Prostate gland (tissue), 2 donors: ENCODE measurements at regions not wholly inside any gene's neighbourhood (a gene's known extent, or its start where the extent isn't known, plus 50 kb on each side); places are given as distances from the start of the nearest gene placed in this dataset.
"Not testable (repeated sequence)": the region's sequence is repeated elsewhere in the genome, so short reads cannot be mapped to it uniquely, and the experiment has no call there.

Experiments
- DNase-seq: peaks from one replicate; pipeline ENCODE4 v3.0.0-alpha.2; 2019; ENCODE audit warnings: low spot score
- H3K27ac ChIP-seq, 2 donors: fragments of 200-600 bp; sonication (generic); 2 replicates each; pipeline ENCODE4 v1.5.1; 2017 to 2019
- H3K27me3 ChIP-seq: fragments of 200-600 bp; sonication (generic); replicated peaks from 2 replicates; pipeline ENCODE4 v1.5.1; 2019; ENCODE audit not compliant: insufficient read depth
- H3K36me3 ChIP-seq, 2 donors: fragments of 200-600 bp; sonication (generic); 1 replicate in 1 of 2; 2 replicates in 1 of 2; pipeline versions ENCODE4 v1.5.1 to v1.8.1; 2017 to 2019
- H3K4me1 ChIP-seq: fragments of 200-600 bp; sonication (generic); replicated peaks from 2 replicates; pipeline ENCODE4 v1.5.1; 2019
- H3K4me3 ChIP-seq, 2 donors: fragments of 200-600 bp; sonication (generic); 2 replicates each; pipeline ENCODE4 v1.5.1; 2017 to 2019
- H3K9me3 ChIP-seq: fragments of 200-600 bp; sonication (generic); 2 replicates; pipeline ENCODE4 v1.5.1; 2017
- CTCF ChIP-seq, 4 experiments: fragments of 200-600 bp in 2 of 4; fragments of 450-650 bp in 2 of 4; sonication (generic) in 2 of 4; IDR thresholded peaks; 1 replicate in 3 of 4; 2 replicates in 1 of 4; pipeline ENCODE4 v1.5.1; 2016 to 2019; ENCODE audit warnings: antibody characterized with exemption in 4 of 4, mild to moderate bottlenecking in 2 of 4, moderate library complexity in 2 of 4
- POLR2A ChIP-seq: fragments of 450-650 bp; IDR thresholded peaks from one replicate; pipeline ENCODE4 v1.6.1; 2016; ENCODE audit warnings: antibody characterized with exemption, mild to moderate bottlenecking
- POLR2AphosphoS5 ChIP-seq: sonication (generic); formaldehyde crosslinking; IDR thresholded peaks from one replicate; pipeline ENCODE4 v1.6.1; 2017; ENCODE audit warnings: antibody characterized with exemption
- WGBS: methylation state at CpG from one replicate; pipeline ENCODE4 v1.1.5; 2018; 5-methylcytosine and 5-hydroxymethylcytosine counted together
- intact Hi-C: fragments of 100-400 bp; cut with DNase I; formaldehyde crosslinking; loops from one replicate; pipeline ENCODE4 v1.14.2; 2022

GRCh38 chr3:94647131-94647530 is 584.3 kb downstream of the NSUN3 start:
- Histone ChIP-seq H3K36me3 (no peaks in the 10 kb centered on the region), H3K27me3 (no peaks in the 10 kb centered on the region), H3K9me3 (no peaks in the 10 kb centered on the region), H3K4me3 (no peak overlapping the region), H3K27ac (no peak overlapping the region), H3K4me1 (no peaks in the 10 kb centered on the region)
- 75% methylated on average over 3 of the region's 3 CpGs for WGBS
- TF ChIP-seq CTCF (IDR thresholded peaks at IDR 0.05), result no peak
- no peak for TF ChIP-seq POLR2A
- TF ChIP-seq POLR2AphosphoS5, result no peak
- intact Hi-C loops, result no loop called here
- no peak for DNase-seq

- intact Hi-C loops, H3K27me3 ChIP-seq, DNase-seq, H3K4me1 ChIP-seq, H3K36me3 ChIP-seq, H3K27ac ChIP-seq, H3K4me3 ChIP-seq, H3K9me3 ChIP-seq: not testable (repeated sequence)
- WGBS, result 58% methylated on average over 8 of the region's 8 CpGs
These were observed 585.7 kb downstream of the NSUN3 start for GRCh38 chr3:94648270-94649180.

- Histone ChIP-seq H3K27ac (no peak overlapping the region), H3K27me3 (no peaks in the 10 kb centered on the region), H3K36me3 (no peaks in the 10 kb centered on the region), H3K4me1 (no peaks in the 10 kb centered on the region), H3K9me3 (no peaks in the 10 kb centered on the region), H3K4me3 (no peak overlapping the region)
- WGBS, result 91% methylated on average over 2 of the region's 2 CpGs
- no peak for TF ChIP-seq POLR2AphosphoS5
- intact Hi-C loops, result no loop called here
- no peak for DNase-seq
These were observed 591.2 kb downstream of the NSUN3 start for GRCh38 chr3:94654096-94654495.

- Histone ChIP-seq H3K27me3 (no peaks in the 10 kb centered on the region), H3K27ac (no peak overlapping the region), H3K4me1 (no peaks in the 10 kb centered on the region), H3K4me3 (no peak overlapping the region), H3K9me3 (no peaks in the 10 kb centered on the region), H3K36me3 (no peaks in the 10 kb centered on the region)
- intact Hi-C loops, result no loop called here
- TF ChIP-seq POLR2AphosphoS5, result no peak
- TF ChIP-seq CTCF (IDR thresholded peaks at IDR 0.05), result no peak
- TF ChIP-seq POLR2A, result no peak
- DNase-seq, result no peak
These were observed 603.1 kb downstream of the NSUN3 start for GRCh38 chr3:94665922-94666321.

- H3K4me3 ChIP-seq, result no peak overlapping the region
- no peaks in the 10 kb centered on the region for H3K9me3 ChIP-seq
- H3K36me3 ChIP-seq, result no peaks in the 10 kb centered on the region
- H3K27me3 ChIP-seq, result no peaks in the 10 kb centered on the region
- TF ChIP-seq POLR2A (no peak), CTCF (IDR thresholded peaks at IDR 0.05) (no peak), POLR2AphosphoS5 (no peak)
- no peak for DNase-seq
- H3K4me1 ChIP-seq, result no peaks in the 10 kb centered on the region
- intact Hi-C loops, result no loop called here
- no peak overlapping the region for H3K27ac ChIP-seq
These were observed 608.2 kb downstream of the NSUN3 start for GRCh38 chr3:94671078-94671477.

GRCh38 chr3:94673876-94674275 is 611.0 kb downstream of the NSUN3 start:
- intact Hi-C loops, result no loop called here
- no peak for DNase-seq
- H3K27ac ChIP-seq, result no peak overlapping the region
- H3K4me3 ChIP-seq, result no peak overlapping the region
- H3K9me3 ChIP-seq, result no peaks in the 10 kb centered on the region
- no peaks in the 10 kb centered on the region for H3K36me3 ChIP-seq
- 75% methylated on average over 1 of the region's 1 CpG for WGBS
- H3K27me3 ChIP-seq, result no peaks in the 10 kb centered on the region
- TF ChIP-seq CTCF (IDR thresholded peaks at IDR 0.05), result no peak
- no peak for TF ChIP-seq POLR2AphosphoS5
- no peak for TF ChIP-seq POLR2A
- no peaks in the 10 kb centered on the region for H3K4me1 ChIP-seq
